Common myeloid progenitor, CD34-positive (primary cell): ENCODE measurements at regions not wholly inside any gene's neighbourhood (a gene's known extent, or its start where the extent isn't known, plus 50 kb on each side); places are given as distances from the start of the nearest gene placed in this dataset.

ENCODE experiments used
- CTCF ChIA-PET: fragments of 350-600 bp; sonication (Branson Sonifier 250); formaldehyde crosslinking; loops from one replicate; lab custom pipeline; 2021; ENCODE audit warnings: antibody characterized with exemption; lab: Charles Lee
- POLR2A ChIA-PET: fragments of 350-600 bp; sonication (Branson Sonifier 250); formaldehyde crosslinking; loops from one replicate; lab custom pipeline; 2021; ENCODE audit warnings: antibody characterized with exemption; lab: Charles Lee
- DNase-seq, 3 donors: peaks; one replicate each; pipeline versions ENCODE4 v3.0.0 to v3.0.0-alpha.2; 2013
- H3K27ac ChIP-seq, 2 experiments: 1 replicate in 1 of 2; 2 replicates in 1 of 2; pipeline ENCODE4 v1.7.0; 2013; ENCODE audit warnings: inconsistent platforms in 2 of 2, low read length in 2 of 2, mild to moderate bottlenecking in 2 of 2, low read depth in 1 of 2, moderate library complexity in 1 of 2; ENCODE audit not compliant: severe bottlenecking in 2 of 2, insufficient read depth in 1 of 2, poor library complexity in 1 of 2
- H3K27me3 ChIP-seq, 5 experiments: replicated peaks in 2 of 5; 1 replicate in 3 of 5; 2 replicates in 2 of 5; pipeline versions ENCODE4 v1.6.1 to v1.7.0; 2013; ENCODE audit warnings: low read length in 4 of 5, mild to moderate bottlenecking in 2 of 5, moderate library complexity in 2 of 5, inconsistent platforms in 1 of 5; ENCODE audit not compliant: insufficient read depth in 5 of 5, control insufficient read depth in 4 of 5
- H3K36me3 ChIP-seq, 4 experiments: 1 replicate in 2 of 4; 2 replicates in 2 of 4; pipeline versions ENCODE4 v1.6.1 to v1.7.0; 2013; ENCODE audit warnings: low read length in 3 of 4, control low read depth in 1 of 4, mild to moderate bottlenecking in 1 of 4; ENCODE audit not compliant: control insufficient read depth in 4 of 4, insufficient read depth in 4 of 4
- H3K4me1 ChIP-seq, 4 experiments: 1 replicate in 3 of 4; 2 replicates in 1 of 4; pipeline versions ENCODE4 v1.6.1 to v1.7.1; 2013; ENCODE audit warnings: low read length in 3 of 4, mild to moderate bottlenecking in 3 of 4, control low read depth in 1 of 4, inconsistent platforms in 1 of 4, moderate library complexity in 1 of 4; ENCODE audit not compliant: control insufficient read depth in 4 of 4, insufficient read depth in 4 of 4; ENCODE audit errors: control extremely low read depth in 1 of 4
- H3K4me3 ChIP-seq, 7 experiments: 1 replicate in 4 of 7; 2 replicates in 3 of 7; pipeline versions ENCODE4 v1.5.1 to v1.7.0; 2013; ENCODE audit warnings: mild to moderate bottlenecking in 7 of 7, low read length in 6 of 7, moderate library complexity in 6 of 7, inconsistent platforms in 2 of 7, low read depth in 2 of 7, control low read depth in 1 of 7; ENCODE audit not compliant: insufficient read depth in 4 of 7, control insufficient read depth in 1 of 7; ENCODE audit errors: extremely low read depth in 1 of 7
- H3K9me3 ChIP-seq, 5 experiments: 1 replicate in 4 of 5; 2 replicates in 1 of 5; pipeline versions ENCODE4 v1.6.1 to v1.7.1; 2013; ENCODE audit warnings: low read length in 4 of 5, mild to moderate bottlenecking in 2 of 5, inconsistent platforms in 1 of 5, low read depth in 1 of 5, moderate library complexity in 1 of 5; ENCODE audit not compliant: control insufficient read depth in 4 of 5, insufficient read depth in 2 of 5; ENCODE audit errors: control extremely low read depth in 1 of 5
- WGBS: methylation state at CpG from one replicate; pipeline ENCODE4 v1.1.5; 2013; ENCODE audit not compliant: insufficient coverage; 5-methylcytosine and 5-hydroxymethylcytosine counted together

GRCh38 chr4:180636696-180637404, 1606.4 kb upstream of the TENM3 start:
- DNase-seq, result peak in 2 of 3 donors; percentile 31 to 36
- H3K27me3 ChIP-seq, result no peaks in the 10 kb centered on the region
- no CpG with 5 or more reads among the region's 4 CpGs for WGBS
- no peaks in the 10 kb centered on the region for H3K36me3 ChIP-seq
- peaks cover 0 to 6% (median 1%) of the 10 kb centered on the region in 4 experiments for H3K4me1 ChIP-seq
- ChIA-PET POLR2A (no interaction called here), CTCF (interaction anchor here (0.6 to 1.4 kb wide), 2 partner anchors 19 to 28 kb away, joined by 3 to 4 read pairs; no protein-coding TSS in a partner anchor)
- no peaks in the 10 kb centered on the region for H3K9me3 ChIP-seq
- H3K4me3 ChIP-seq, result no peak overlapping the region
- H3K27ac ChIP-seq, result no peak overlapping the region

GRCh38 chr4:180637616-180638015, 1605.6 kb upstream of the TENM3 start:
- 80% methylated on average over 4 of the region's 5 CpGs for WGBS

GRCh38 chr4:180640193-180640592, 1603.0 kb upstream of the TENM3 start:
- no peaks in the 10 kb centered on the region for H3K9me3 ChIP-seq
- POLR2A ChIA-PET, result no interaction called here
- H3K4me3 ChIP-seq, result no peak overlapping the region
- peak in 1 of 3 donors; percentile 4 for DNase-seq
- no peaks in the 10 kb centered on the region for H3K27me3 ChIP-seq
- H3K36me3 ChIP-seq, result no peaks in the 10 kb centered on the region
- no peak overlapping the region for H3K27ac ChIP-seq
- peaks cover 0 to 3% (median 1%) of the 10 kb centered on the region in 4 experiments for H3K4me1 ChIP-seq
- CTCF ChIA-PET, result interaction anchor here (0.5 kb wide), 1 partner anchor 253 kb away, joined by 3 read pairs; no protein-coding TSS in a partner anchor
- no CpG with 5 or more reads among the region's 2 CpGs for WGBS

More at GRCh38 chr4:180637616-180638015, 1605.6 kb upstream of the TENM3 start:
- Histone ChIP-seq H3K9me3 (no peaks in the 10 kb centered on the region), H3K27ac (no peak overlapping the region), H3K27me3 (no peaks in the 10 kb centered on the region), H3K4me1 (peaks cover 0 to 6% (median 1%) of the 10 kb centered on the region in 4 experiments), H3K36me3 (no peaks in the 10 kb centered on the region), H3K4me3 (no peak overlapping the region)
- ChIA-PET CTCF (interaction anchor here (1.4 kb wide), 1 partner anchor 18 kb away, joined by 4 read pairs; no protein-coding TSS in a partner anchor), POLR2A (no interaction called here)
- peak in 1 of 3 donors; percentile 27 for DNase-seq

GRCh38 chr4:180641495-180641894, 1601.7 kb upstream of the TENM3 start:
- CTCF ChIA-PET, result interaction anchor here (1.0 to 1.6 kb wide), 4 partner anchors 14 to 775 kb away, joined by 3 to 6 read pairs (median 4); no protein-coding TSS in a partner anchor
- Histone ChIP-seq H3K27ac (no peak overlapping the region), H3K4me1 (peaks cover 0 to 3% (median 1%) of the 10 kb centered on the region in 4 experiments), H3K9me3 (no peaks in the 10 kb centered on the region), H3K36me3 (no peaks in the 10 kb centered on the region), H3K4me3 (no peak overlapping the region), H3K27me3 (no peaks in the 10 kb centered on the region)
- WGBS, result 100% methylated on average over 2 of the region's 4 CpGs
- POLR2A ChIA-PET, result no interaction called here
- DNase-seq, result peak in 2 of 3 donors; percentile 40

GRCh38 chr4:180642732-180643131, 1600.5 kb upstream of the TENM3 start:
- Histone ChIP-seq H3K36me3 (no peaks in the 10 kb centered on the region), H3K4me1 (no peaks in the 10 kb centered on the region), H3K27me3 (peaks cover 0 to 1% (median 0%) of the 10 kb centered on the region in 5 experiments), H3K27ac (no peak overlapping the region), H3K9me3 (no peaks in the 10 kb centered on the region), H3K4me3 (no peak overlapping the region)
- 96% methylated on average over 7 of the region's 9 CpGs for WGBS
- POLR2A ChIA-PET, result no interaction called here
- no peak for DNase-seq
- CTCF ChIA-PET, result interaction anchor here (0.9 to 1.5 kb wide), 3 partner anchors 12 to 195 kb away, joined by 3 to 7 read pairs (median 3); no protein-coding TSS in a partner anchor

- ChIA-PET POLR2A (no interaction called here), CTCF (interaction anchor here (0.7 kb wide), 1 partner anchor 14 kb away, joined by 4 read pairs; no protein-coding TSS in a partner anchor)
- Histone ChIP-seq H3K9me3 (no peaks in the 10 kb centered on the region), H3K27ac (no peak overlapping the region), H3K36me3 (no peaks in the 10 kb centered on the region), H3K27me3 (peaks cover 0 to 1% (median 0%) of the 10 kb centered on the region in 5 experiments), H3K4me1 (no peaks in the 10 kb centered on the region), H3K4me3 (no peak overlapping the region)
- no peak for DNase-seq
- 97% methylated on average over 4 of the region's 4 CpGs for WGBS
Observed at GRCh38 chr4:180650273-180650672, 1592.9 kb upstream of the TENM3 start.

- no CpG with 5 or more reads among the region's 1 CpG for WGBS
- CTCF ChIA-PET, result no interaction called here
- H3K36me3 ChIP-seq, result no peaks in the 10 kb centered on the region
Observed at GRCh38 chr4:180652533-180652932, 1590.7 kb upstream of the TENM3 start.

More at GRCh38 chr4:180652533-180652932, 1590.7 kb upstream of the TENM3 start:
- Histone ChIP-seq H3K4me3 (no peak overlapping the region), H3K27ac (no peak overlapping the region), H3K9me3 (no peaks in the 10 kb centered on the region), H3K27me3 (no peaks in the 10 kb centered on the region), H3K4me1 (no peaks in the 10 kb centered on the region)
- no peak for DNase-seq
- POLR2A ChIA-PET, result no interaction called here
